IPS-15b (cell line): ENCODE measurements at regions not wholly inside any gene's neighbourhood (a gene's known extent, or its start where the extent isn't known, plus 50 kb on each side); places are given as distances from the start of the nearest gene placed in this dataset.

Source experiments
- H3K27me3 ChIP-seq: one replicate; pipeline ENCODE4 v1.6.1; 2013; ENCODE audit warnings: low read length; ENCODE audit not compliant: control insufficient read depth, insufficient read depth
- H3K36me3 ChIP-seq: one replicate; pipeline ENCODE4 v1.6.1; 2013; ENCODE audit warnings: low read length; ENCODE audit not compliant: control insufficient read depth, insufficient read depth
- H3K4me1 ChIP-seq: one replicate; pipeline ENCODE4 v1.6.1; 2013; ENCODE audit warnings: mild to moderate bottlenecking, low read length; ENCODE audit not compliant: control insufficient read depth, insufficient read depth
- H3K4me3 ChIP-seq: one replicate; pipeline ENCODE4 v1.5.1; 2013; ENCODE audit warnings: low read depth, low read length
- H3K9ac ChIP-seq: one replicate; pipeline ENCODE4 v1.6.1; 2013; ENCODE audit warnings: low read depth, mild to moderate bottlenecking, low read length
- H3K9me3 ChIP-seq: one replicate; pipeline ENCODE4 v1.6.1; 2013; ENCODE audit warnings: mild to moderate bottlenecking, low read length; ENCODE audit not compliant: control insufficient read depth, insufficient read depth

- H3K9ac ChIP-seq: no peak overlapping the region
- H3K36me3 ChIP-seq: no peaks in the 10 kb centered on the region
- no peaks in the 10 kb centered on the region for H3K27me3 ChIP-seq
- H3K9me3 ChIP-seq: no peaks in the 10 kb centered on the region
- no peak overlapping the region for H3K4me3 ChIP-seq
- H3K4me1 ChIP-seq: peaks cover 11% of the 10 kb centered on the region
Measured at GRCh38 chr4:117825600-117825999, 208.7 kb upstream of the NDST3 start.

- no peaks in the 10 kb centered on the region for H3K36me3 ChIP-seq
- H3K4me3 ChIP-seq: no peak overlapping the region
- no peaks in the 10 kb centered on the region for H3K27me3 ChIP-seq
- H3K4me1 ChIP-seq: no peaks in the 10 kb centered on the region
- no peaks in the 10 kb centered on the region for H3K9me3 ChIP-seq
- H3K9ac ChIP-seq: no peak overlapping the region
Measured at GRCh38 chr4:117831060-117831683, 203.1 kb upstream of the NDST3 start.

GRCh38 chr4:117835566-117835965, 198.7 kb upstream of the NDST3 start:
- no peaks in the 10 kb centered on the region for H3K27me3 ChIP-seq
- no peaks in the 10 kb centered on the region for H3K36me3 ChIP-seq
- H3K9ac ChIP-seq: no peak overlapping the region
- no peaks in the 10 kb centered on the region for H3K4me1 ChIP-seq
- H3K4me3 ChIP-seq: no peak overlapping the region
- H3K9me3 ChIP-seq: no peaks in the 10 kb centered on the region

- H3K4me3 ChIP-seq: no peak overlapping the region
- no peaks in the 10 kb centered on the region for H3K36me3 ChIP-seq
- H3K4me1 ChIP-seq: no peaks in the 10 kb centered on the region
- no peaks in the 10 kb centered on the region for H3K9me3 ChIP-seq
- H3K9ac ChIP-seq: no peak overlapping the region
- H3K27me3 ChIP-seq: no peaks in the 10 kb centered on the region
Measured at GRCh38 chr4:117844594-117844993, 189.7 kb upstream of the NDST3 start.

- Histone ChIP-seq H3K36me3 (no peaks in the 10 kb centered on the region), H3K27me3 (no peaks in the 10 kb centered on the region), H3K9me3 (no peaks in the 10 kb centered on the region), H3K9ac (no peak overlapping the region), H3K4me3 (no peak overlapping the region), H3K4me1 (no peaks in the 10 kb centered on the region)
Measured at GRCh38 chr4:117845270-117845669, 189.0 kb upstream of the NDST3 start.

GRCh38 chr4:117847849-117848248, 186.4 kb upstream of the NDST3 start:
- H3K27me3 ChIP-seq: no peaks in the 10 kb centered on the region
- no peak overlapping the region for H3K4me3 ChIP-seq

GRCh38 chr4:117868201-117868600, 166.1 kb upstream of the NDST3 start:
- no peaks in the 10 kb centered on the region for H3K36me3 ChIP-seq
- H3K9me3 ChIP-seq: no peaks in the 10 kb centered on the region
- no peak overlapping the region for H3K9ac ChIP-seq
- no peaks in the 10 kb centered on the region for H3K27me3 ChIP-seq
- H3K4me3 ChIP-seq: no peak overlapping the region
- no peaks in the 10 kb centered on the region for H3K4me1 ChIP-seq

More at GRCh38 chr4:117847849-117848248, 186.4 kb upstream of the NDST3 start:
- H3K9me3 ChIP-seq: no peaks in the 10 kb centered on the region
- no peaks in the 10 kb centered on the region for H3K4me1 ChIP-seq
- H3K36me3 ChIP-seq: no peaks in the 10 kb centered on the region
- no peak overlapping the region for H3K9ac ChIP-seq

GRCh38 chr4:117873779-117874178, 160.5 kb upstream of the NDST3 start:
- Histone ChIP-seq H3K4me3 (no peak overlapping the region), H3K4me1 (no peaks in the 10 kb centered on the region)

GRCh38 chr4:117874216-117874615, 160.1 kb upstream of the NDST3 start:
- no peak overlapping the region for H3K4me3 ChIP-seq
- H3K4me1 ChIP-seq: no peaks in the 10 kb centered on the region
- H3K9me3 ChIP-seq: no peaks in the 10 kb centered on the region
- no peaks in the 10 kb centered on the region for H3K27me3 ChIP-seq
- no peak overlapping the region for H3K9ac ChIP-seq
- H3K36me3 ChIP-seq: no peaks in the 10 kb centered on the region

More at GRCh38 chr4:117873779-117874178, 160.5 kb upstream of the NDST3 start:
- Histone ChIP-seq H3K9ac (no peak overlapping the region), H3K9me3 (no peaks in the 10 kb centered on the region), H3K36me3 (no peaks in the 10 kb centered on the region), H3K27me3 (no peaks in the 10 kb centered on the region)

- Histone ChIP-seq H3K9ac (no peak overlapping the region), H3K36me3 (no peaks in the 10 kb centered on the region), H3K9me3 (no peaks in the 10 kb centered on the region), H3K27me3 (no peaks in the 10 kb centered on the region), H3K4me3 (no peak overlapping the region), H3K4me1 (no peaks in the 10 kb centered on the region)
Measured at GRCh38 chr4:117889978-117890377, 144.3 kb upstream of the NDST3 start.

GRCh38 chr4:117893207-117893606, 141.1 kb upstream of the NDST3 start:
- no peaks in the 10 kb centered on the region for H3K27me3 ChIP-seq
- H3K9me3 ChIP-seq: no peaks in the 10 kb centered on the region
- no peak overlapping the region for H3K9ac ChIP-seq

GRCh38 chr4:117898496-117898895, 135.8 kb upstream of the NDST3 start:
- Histone ChIP-seq H3K4me1 (peaks cover 12% of the 10 kb centered on the region), H3K9me3 (no peaks in the 10 kb centered on the region), H3K27me3 (no peaks in the 10 kb centered on the region), H3K9ac (no peak overlapping the region), H3K4me3 (no peak overlapping the region), H3K36me3 (no peaks in the 10 kb centered on the region)

More at GRCh38 chr4:117893207-117893606, 141.1 kb upstream of the NDST3 start:
- Histone ChIP-seq H3K36me3 (no peaks in the 10 kb centered on the region), H3K4me1 (no peaks in the 10 kb centered on the region), H3K4me3 (no peak overlapping the region)
